GM18867 (cell line): ENCODE measurements at regions not wholly inside any gene's neighbourhood (a gene's known extent, or its start where the extent isn't known, plus 50 kb on each side); places are given as distances from the start of the nearest gene placed in this dataset.
"Not testable (repeated sequence)": the region's sequence is repeated elsewhere in the genome, so short reads cannot be mapped to it uniquely, and the experiment has no call there.

Experiments used
- ATAC-seq: cut with Tn5 transposase; IDR thresholded peaks from one replicate; pipeline ENCODE4 v1.9.1; 2021; ENCODE audit warnings: mild to moderate bottlenecking, moderate library complexity; ENCODE audit not compliant: unreplicated experiment

DNA sequence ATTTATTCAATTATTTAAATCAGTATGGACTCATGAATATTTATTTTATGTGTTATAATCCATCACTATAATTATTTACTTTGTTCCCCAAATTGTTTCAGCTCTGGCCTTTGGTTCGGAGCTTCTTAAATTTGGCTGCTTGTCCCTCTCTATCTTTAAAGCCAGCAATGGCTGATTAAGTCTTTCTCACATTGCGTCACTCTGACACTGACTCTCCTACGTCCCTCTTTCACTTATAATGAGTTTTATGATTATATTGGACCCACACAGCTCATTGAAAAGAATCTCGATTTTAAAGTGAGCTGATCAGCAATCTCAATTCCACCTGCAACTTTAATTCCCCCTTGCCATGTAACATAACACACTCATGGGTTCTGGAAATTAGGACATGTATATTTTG is 185.2 kb upstream of the SLC39A10 start:
- no peak for ATAC-seq

DNA sequence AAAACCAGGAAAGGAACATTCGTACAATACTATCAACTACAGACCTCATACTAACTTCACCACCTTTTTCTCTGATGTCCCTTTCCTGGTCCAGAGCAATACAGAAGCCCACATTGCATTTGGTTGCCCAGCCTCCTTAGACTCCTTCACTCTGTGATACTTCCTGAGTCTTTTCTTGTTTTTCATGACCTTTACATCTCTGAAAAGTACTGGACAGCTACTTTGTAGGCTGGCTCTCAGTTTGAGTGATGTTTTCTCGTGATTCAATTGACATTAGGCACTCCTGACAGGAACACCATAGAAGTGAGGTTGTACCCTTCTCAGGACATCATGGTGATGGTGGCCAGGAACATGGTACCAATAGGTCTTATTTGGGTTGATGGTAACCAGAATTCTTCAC is 185.9 kb upstream of the SLC39A10 start:
- no peak for ATAC-seq

DNA sequence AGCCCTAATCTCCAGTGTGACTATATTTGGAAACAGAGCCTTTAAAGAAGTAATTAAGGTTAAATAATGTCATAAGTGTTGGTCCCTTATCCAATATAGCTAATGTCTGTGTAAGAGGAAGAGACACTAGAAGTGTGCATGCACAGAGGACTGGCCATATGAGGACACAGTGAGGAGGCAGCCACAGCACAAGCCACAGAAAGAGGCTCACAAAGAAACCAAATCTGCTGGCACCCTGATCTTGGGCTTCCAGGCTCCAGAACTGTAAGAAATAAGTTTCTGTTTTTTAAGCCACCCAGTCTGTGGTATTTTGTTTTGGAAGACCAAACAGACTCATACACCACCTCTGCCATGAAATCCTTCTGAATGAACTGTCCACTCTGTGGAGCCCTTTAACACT is 186.4 kb upstream of the SLC39A10 start:
- ATAC-seq: no peak

DNA sequence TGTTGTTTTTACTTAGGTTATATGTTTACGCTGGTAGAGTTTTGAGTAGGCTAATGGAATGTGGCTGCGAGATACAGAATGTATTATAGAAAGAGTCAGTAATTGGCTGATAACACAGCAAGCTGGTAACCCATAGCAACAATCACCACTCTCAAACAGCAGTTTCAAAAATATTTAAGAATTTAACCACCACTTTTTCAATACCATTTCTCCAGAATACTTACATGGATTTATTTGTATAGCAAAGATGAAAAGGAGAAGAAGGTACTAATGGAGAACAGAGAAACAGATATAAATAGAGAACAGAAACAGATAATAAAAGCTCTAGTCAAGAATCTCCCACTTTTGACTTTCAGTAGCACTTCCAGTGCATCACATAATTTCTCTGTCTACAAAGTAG is 188.3 kb upstream of the SLC39A10 start:
- peak; percentile 87 for ATAC-seq

DNA sequence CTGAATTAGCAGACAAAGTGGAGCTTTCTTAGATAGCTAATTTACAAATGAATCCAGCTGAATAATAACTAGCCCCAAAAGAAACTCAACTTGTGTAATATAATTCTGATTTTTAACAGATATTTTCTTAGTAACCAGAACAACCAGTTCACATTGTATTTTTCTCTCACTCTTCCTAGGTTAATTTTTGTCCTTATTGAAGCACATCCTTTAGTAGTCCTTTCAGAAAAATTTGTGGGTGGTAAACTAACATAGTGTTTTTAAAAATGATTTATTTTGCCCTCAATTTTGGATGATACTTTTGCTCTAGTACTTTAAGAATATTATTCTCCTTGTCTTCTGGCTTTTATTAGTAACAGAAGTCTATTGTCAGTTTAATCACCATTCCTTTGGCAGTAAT is 190.6 kb upstream of the SLC39A10 start:
- ATAC-seq: no peak

DNA sequence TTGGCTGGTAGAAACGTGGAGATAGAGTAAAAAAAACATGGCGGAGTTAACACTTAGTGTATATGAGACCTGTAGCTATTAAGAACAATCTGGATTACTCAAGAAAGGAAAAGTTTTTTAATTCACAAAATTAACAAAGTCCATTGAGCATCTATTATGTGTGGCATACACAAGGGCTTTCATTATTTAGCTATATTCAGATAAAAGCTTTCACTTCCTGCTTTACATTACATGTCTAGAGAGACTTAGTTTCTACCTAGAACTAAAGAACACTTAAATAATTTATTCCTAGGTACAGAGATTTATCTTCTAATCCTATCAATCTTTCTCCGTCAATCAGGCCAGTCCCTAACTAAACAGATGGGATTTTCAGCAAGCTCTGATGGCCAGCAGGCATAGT is 196.0 kb upstream of the SLC39A10 start:
- no peak for ATAC-seq

DNA sequence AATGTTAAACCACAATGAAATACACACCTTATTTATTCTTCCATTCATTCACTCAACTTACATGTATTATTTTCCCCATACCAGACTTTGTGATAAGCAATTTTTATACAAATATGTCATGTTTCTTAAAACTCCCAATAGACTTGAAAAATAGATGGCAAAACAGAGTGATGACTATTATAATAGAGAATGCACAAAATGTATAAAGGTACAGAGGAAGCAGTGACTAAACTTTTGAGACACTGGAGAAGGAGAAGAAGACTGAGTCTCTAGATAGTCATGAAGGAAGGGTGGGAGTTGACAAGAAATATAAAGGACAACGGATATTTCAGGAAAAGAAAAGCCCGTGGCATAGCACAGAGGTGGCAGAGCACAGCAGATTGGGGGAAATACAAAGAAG is 198.1 kb upstream of the SLC39A10 start:
- ATAC-seq: no peak

DNA sequence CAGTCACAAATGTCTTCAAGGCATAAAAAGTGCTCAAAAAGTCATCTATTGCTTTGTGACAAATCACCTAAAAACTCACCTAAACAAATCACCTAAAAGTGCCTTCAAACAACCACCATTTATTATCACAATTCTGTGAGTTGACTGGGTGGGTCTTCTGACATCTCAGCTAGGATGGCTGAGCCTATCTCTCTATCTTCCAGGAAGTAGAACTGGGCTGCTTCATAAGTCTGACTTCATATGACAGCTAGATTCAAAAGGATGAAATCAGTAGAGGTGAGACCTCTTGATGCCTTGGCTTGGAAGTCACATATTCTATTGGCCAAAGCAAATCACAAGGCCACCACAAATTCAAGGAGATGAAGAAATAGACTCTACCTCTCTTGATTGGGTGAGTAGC is 199.2 kb upstream of the SLC39A10 start:
- no peak for ATAC-seq

DNA sequence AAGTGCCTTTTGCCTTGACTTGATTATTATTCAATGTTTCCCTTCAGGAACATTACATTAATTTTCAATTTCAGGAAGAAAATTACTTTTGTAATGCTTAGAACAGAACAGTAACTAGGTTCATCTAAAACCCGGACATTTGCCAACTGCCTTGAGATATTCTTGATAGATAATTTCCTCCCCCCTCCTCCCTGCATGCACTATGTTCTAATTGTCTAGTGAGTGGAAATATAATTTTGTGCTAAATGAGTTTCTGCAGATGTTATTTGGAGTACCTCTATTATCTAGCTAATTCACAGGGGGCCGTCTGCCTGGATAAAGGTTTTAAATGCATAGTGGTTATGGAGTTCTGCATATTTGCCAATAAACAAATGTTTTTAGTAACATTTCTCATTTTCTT is 200.3 kb upstream of the SLC39A10 start:
- no peak for ATAC-seq

DNA sequence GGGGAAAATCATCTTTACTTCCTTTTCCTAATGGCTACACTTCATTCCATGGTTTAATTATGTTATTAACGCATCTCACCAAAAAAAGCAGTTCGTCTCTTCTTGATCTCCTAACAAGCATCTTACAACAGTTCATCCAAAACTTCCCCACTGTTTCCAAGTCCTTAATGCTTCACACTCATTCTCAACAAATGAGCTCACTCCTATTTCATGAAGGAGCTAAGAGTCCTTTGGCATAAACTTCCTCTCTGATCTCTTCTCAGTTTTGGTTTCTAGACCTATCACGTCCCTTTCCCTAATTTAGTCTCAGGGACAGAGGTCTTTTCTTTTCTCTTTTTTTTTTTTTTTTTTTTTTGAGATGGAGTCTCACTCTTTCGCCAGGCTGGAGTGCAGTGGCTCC is 205.9 kb upstream of the SLC39A10 start:
- no peak for ATAC-seq

DNA sequence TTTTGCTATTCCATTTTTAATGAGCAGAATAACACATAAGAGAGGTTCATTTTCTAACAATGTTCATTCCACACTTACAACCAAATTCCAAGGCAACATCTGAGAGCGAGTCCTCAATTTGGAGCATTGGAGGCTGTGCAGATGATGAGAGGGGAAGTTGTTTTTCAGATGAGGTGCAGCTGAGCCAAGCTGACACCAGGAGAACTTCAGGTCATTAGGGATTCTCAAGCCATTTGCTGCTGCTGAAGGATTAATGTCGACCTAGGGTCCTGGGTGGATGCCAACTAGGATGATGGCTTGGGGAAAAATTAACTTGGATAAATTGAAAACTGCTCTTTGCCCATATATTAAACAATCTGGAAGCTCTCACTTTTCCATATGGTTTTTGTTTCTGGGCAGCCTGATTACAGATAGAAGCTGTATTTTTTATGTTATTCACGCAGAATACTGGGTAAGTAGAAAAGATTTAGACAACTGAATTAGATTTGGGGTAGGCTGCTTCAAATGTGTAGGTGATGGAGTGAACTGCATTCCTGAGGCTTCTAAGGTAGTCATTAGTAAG is 206.4 kb upstream of the SLC39A10 start:
- ATAC-seq: no peak

DNA sequence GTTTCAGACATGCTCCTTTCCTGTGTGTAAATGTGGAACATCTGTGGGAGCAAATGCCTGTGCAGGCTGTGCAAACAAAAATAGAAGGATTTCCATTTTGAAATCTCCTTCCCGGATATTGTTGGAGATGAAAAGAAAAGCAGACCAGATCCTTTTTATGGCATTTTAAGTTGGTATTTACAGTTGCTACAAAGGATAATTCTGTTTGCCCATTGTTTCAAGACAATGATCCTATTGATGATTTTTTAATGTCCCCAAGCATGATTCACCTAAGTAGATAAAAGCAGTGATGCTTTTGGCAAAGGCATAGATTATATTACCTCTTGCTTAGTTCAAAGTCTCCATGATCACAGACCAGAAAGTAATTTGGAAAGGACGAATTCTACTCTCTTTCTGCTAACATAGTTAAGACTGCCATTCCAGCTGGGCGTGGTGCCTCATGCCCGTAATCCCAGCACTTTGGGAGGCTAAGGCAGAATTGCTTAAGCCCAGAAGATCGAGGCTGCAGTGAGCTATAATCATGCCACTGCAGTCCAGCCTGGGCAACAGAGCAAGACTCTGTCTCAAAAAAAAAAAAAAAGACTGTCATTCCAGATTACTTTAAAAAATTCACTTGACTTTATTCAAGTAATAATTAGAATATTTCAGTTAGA is 209.6 kb upstream of the SLC39A10 start:
- ATAC-seq: no peak

DNA sequence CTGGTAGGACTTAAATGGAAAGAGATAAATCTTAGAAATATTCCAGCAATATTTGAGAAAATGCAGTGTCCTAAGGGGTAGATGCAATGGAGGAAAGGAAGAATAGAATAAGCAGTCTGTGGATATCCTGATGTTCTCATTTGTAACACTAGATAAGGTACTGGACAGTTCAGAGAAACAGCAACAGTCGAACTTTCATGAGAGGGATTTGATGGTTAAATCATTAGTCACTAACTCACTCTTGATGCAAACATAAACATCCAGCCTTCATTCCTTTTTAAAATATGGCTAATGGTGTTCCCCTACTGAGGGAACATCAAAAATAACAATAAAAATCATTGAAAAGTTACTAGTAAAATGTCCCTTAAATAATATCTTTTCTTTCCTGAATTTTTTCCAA is 211.4 kb upstream of the SLC39A10 start:
- ATAC-seq: no peak

DNA sequence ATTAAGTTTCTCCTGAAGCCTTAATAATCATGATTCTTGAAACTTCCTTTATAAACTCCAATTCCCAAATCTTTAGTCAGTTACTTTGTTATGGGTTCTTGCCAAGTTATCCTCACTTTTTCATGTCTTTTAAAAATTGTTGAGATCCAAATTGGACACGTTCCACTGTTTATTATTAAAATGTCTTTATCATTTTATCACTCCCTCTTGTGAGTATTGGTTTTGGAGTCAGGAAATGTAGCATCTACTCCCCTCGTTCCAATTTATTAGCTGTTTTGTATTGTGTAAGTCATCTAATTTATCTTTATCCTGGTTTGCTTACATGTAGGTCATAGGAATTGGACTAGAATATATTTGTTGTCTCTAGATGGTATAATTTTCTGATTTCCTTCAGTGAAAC is 213.1 kb upstream of the SLC39A10 start:
- no peak for ATAC-seq

DNA sequence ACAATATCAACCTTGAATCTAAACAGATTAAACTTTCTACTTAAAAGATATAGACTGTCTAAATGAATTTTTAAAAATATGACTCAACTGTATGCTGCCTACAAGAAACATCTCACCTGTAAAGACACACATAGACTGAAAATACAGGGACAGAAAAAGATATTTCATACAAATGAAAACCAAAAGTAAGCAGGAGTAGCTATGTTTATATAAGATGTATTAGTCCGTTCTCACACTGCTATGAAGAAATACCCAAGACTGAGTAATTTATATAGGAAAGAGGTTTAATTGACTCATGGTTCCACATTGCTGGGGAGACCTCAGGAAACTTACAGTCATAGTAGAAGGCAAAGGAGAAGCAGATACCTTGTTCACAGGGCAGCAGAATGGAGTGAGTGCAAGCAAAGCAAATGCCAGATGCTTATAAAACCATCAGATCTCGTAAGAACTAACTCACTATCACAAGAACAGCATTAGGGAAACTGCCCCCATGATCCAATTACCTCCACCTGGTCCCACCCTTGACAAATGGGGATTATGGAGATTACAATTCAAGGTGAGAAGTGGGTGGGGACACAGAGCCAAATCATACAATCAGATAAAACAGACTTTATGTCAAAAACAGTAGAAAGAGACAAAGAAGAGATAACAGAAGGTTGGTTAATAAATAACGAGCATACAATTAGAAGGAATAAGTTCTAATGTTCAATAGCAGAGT is 214.4 kb upstream of the SLC39A10 start:
- no peak for ATAC-seq

DNA sequence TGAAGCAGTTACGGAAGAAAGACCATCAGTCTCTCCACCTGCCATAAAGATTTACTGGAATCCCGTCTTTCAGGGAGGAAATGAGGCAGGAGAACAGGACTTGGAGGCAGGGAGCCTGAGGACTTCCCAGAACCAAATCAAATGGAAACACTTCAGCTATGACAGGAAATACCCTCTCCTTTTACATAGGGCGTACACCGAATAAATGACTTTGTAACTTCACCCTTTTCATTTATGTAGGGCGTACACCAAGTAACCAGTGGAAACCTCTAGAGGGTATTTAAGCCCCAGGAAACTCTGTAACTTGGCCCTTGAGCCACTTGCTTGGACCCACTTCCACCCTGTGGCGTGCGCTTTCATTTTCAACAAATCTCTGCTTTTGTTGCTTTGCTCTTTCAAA is 218.3 kb upstream of the SLC39A10 start:
- no peak for ATAC-seq

DNA sequence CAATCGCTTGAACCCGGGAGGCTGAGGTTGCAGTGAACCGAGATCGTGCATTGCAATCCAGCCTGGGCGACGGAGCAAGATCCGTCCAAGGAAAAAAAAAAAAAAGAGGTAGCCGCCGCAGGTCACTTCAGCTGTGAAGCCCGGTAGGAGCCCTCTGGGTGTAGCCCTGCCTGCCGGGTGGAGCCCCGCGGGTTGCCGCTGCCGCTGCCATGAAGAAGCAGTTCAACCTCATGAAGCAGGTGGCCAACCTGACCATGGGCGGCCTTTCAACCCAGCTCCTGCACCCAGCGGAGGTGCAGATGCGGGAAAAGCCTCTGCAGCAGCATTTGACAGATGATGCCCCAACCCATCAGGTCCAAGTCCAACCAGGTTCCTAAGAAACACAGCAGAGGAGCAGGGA is 219.5 kb upstream of the SLC39A10 start:
- ATAC-seq: no peak

DNA sequence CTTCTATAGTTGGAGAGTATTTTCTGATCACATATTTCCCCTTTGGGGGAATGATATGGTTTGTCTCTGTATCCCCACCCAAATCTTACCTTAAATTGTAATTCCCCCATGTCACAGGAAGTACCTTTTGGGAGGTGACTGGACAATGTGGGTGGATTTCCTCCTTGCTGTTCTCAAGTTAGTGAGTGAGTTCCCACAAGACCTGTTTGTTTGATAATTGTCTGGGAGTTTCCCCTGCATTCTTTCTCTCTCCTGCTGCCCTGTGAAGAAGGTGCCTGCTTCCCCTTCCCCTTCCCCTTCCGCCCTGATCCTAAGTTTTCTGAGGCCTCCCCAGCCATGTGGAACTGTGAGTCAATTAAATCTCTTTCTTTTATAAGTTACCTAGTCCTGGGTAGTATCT is 222.7 kb upstream of the SLC39A10 start:
- no peak for ATAC-seq

DNA sequence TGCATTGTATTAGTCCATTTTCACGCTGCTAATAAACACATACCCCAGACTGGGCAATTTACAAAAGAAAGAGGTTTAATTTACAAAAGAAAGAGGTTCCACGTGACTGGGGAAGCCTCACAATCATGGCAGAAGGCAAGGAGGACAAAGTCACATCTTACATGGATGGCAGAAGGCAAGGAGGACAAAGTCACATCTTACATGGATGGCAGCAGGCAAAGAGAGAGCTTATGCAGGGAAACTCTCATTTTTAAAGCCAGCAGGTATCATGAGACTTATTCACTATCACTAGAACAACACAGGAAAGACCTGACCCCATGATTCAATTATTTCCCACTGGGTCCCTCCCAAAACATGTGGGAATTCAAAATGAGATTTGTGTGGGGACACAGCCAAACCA is 223.3 kb upstream of the SLC39A10 start:
- not testable (repeated sequence) for ATAC-seq

DNA sequence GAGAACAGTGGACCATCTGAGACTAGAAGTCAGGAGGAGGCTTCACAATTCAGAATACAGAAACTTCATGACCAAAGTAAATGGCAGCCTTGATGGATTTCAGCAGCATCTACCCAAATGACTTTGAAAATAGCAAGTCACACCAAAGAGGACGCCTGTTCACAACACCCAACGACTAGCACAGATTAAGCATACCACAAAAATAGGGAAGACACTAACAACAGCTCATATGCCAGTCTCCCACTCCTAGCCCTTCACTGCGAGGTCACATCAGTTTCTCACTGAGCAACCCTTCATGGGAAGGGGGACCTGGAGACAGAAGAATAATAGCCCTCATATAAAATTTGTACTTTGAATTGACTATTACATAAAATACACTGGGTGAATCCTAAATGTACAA is 228.4 kb upstream of the SLC39A10 start:
- ATAC-seq: no peak

DNA sequence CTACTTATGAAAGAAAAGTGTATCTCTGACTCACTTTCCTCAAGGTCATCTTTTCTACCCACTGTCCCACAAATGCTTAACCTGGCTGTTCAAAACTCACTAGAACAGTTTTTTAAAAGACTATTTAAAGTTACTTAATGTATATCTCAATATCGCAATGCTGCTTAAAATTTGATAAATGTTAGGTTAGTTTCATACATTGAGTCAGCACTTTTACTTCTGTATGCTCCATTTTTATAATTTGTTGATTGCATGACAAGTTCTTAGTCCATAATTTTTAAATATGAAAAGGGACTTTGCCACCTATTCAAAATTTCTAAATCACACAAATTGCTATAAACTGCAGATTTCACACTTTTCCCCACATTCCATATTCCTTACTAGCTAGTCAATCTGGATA is 231.7 kb upstream of the SLC39A10 start:
- ATAC-seq: no peak

DNA sequence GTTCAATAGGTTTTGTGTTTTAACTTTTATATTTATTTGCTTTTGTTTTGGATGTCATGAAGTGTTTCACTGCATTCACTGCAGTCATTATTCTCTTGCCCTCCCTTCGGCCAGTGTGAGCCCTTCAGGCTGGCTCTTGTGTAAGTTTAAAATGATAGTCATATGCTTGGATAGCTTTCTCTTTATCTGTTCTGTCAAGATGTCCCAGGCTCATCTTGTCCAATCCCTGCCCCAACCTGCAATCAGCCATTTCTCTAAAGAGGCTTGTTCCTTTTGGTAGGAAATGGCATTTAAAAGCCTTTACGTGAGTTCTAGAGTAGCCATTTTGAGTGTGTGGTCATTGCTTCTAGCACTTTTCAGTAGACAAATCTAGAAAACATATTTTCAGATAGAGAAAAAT is 238.0 kb upstream of the SLC39A10 start:
- no peak for ATAC-seq
